NB4 (cell line): ENCODE measurements at regions not wholly inside any gene's neighbourhood (a gene's known extent, or its start where the extent isn't known, plus 50 kb on each side); places are given as distances from the start of the nearest gene placed in this dataset.

Experiments
- MYC ChIP-seq: IDR thresholded peaks from 2 replicates; pipeline ENCODE4 v1.6.1; 2011; ENCODE audit warnings: low read depth, low read length
- POLR2A ChIP-seq: IDR thresholded peaks from 2 replicates; pipeline ENCODE4 v1.6.1; 2011; ENCODE audit warnings: mild to moderate bottlenecking; ENCODE audit not compliant: insufficient read length; ENCODE audit errors: extremely low read depth
- TF ChIP-seq, protein P1 (sequence below): IDR thresholded peaks from one replicate; pipeline ENCODE4 v1.5.1; 2012; ENCODE audit warnings: low read depth, low read length
- TF ChIP-seq, protein P2 (sequence below): IDR thresholded peaks from 2 replicates; pipeline ENCODE4 v1.6.1; 2011; ENCODE audit warnings: low read depth, low read length

DNA sequence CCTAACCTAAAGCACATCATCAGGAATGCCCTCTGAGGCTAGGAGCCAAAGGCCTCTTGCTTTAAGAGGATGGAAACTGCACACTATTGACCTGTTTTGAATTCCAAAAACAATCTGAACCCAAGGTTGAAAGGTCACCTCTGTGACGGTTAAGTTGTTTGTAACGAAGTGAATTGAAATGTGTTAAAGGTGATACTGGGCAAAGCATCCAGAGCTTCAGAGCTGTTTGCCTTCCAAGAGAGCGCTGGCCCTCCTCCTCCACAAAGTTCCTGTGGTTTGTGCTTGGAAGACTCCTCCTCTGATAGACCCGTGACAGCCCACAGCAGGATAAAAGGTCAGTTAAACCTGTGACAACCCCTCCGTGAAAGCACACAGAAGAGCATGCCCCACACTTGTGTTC lies 133.7 kb upstream of the CTTNBP2 start:
- TF ChIP-seq, protein P1, sequence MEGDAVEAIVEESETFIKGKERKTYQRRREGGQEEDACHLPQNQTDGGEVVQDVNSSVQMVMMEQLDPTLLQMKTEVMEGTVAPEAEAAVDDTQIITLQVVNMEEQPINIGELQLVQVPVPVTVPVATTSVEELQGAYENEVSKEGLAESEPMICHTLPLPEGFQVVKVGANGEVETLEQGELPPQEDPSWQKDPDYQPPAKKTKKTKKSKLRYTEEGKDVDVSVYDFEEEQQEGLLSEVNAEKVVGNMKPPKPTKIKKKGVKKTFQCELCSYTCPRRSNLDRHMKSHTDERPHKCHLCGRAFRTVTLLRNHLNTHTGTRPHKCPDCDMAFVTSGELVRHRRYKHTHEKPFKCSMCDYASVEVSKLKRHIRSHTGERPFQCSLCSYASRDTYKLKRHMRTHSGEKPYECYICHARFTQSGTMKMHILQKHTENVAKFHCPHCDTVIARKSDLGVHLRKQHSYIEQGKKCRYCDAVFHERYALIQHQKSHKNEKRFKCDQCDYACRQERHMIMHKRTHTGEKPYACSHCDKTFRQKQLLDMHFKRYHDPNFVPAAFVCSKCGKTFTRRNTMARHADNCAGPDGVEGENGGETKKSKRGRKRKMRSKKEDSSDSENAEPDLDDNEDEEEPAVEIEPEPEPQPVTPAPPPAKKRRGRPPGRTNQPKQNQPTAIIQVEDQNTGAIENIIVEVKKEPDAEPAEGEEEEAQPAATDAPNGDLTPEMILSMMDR: no peak
- no peak for TF ChIP-seq POLR2A
- TF ChIP-seq, protein P2, sequence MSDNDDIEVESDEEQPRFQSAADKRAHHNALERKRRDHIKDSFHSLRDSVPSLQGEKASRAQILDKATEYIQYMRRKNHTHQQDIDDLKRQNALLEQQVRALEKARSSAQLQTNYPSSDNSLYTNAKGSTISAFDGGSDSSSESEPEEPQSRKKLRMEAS: no peak
- TF ChIP-seq MYC: no peak
